ENCODE measurements at regions not wholly inside any gene's neighbourhood (a gene's known extent, or its start where the extent isn't known, plus 50 kb on each side); places are given as distances from the start of the nearest gene placed in this dataset.

DNA sequence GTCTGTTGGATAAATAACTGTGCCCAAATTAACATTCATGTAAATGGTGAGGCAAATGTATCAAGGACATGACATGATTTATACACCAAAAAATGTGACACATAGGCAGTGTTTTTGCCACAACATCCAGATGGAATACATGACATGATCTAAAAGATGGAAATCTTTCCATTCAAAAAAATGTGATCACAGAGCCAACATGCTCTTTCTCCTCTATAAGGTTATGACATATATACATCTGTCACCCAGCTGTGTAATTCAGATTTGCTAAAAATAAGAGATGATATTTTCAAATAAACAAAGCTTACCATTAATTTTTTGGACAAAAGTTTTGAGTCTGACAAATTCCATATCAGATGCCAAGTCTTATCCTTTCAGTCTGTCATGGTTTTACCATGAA lies 95.5 kb upstream of the COL3A1 start:
- H3K4me1 ChIP-seq (ENCODE audit: control insufficient read depth, insufficient read depth, low read length) = no peaks in the 10 kb centered on the region
- no peaks in the 10 kb centered on the region for H3K27me3 ChIP-seq (ENCODE audit: control insufficient read depth, insufficient read depth, low read length)
- H3K27ac ChIP-seq (ENCODE audit: low read length) = no peak overlapping the region
- H3K4me3 ChIP-seq (ENCODE audit: low read length) = no peak overlapping the region
- H3K9me3 ChIP-seq (ENCODE audit: control insufficient read depth, insufficient read depth, low read length) = no peaks in the 10 kb centered on the region; the same call in 1 of the 2 replicates
- DNase-seq (ENCODE audit: low read depth, low spot score) = no peak
- no peaks in the 10 kb centered on the region for H3K36me3 ChIP-seq (ENCODE audit: control insufficient read depth, insufficient read depth, low read length)

- no peaks in the 10 kb centered on the region; the same call in 1 of the 2 replicates for H3K9me3 ChIP-seq (ENCODE audit: control insufficient read depth, insufficient read depth, low read length)
- no peak overlapping the region for H3K4me3 ChIP-seq (ENCODE audit: low read length)
- H3K27ac ChIP-seq (ENCODE audit: low read length) = no peak overlapping the region
- no peaks in the 10 kb centered on the region for H3K4me1 ChIP-seq (ENCODE audit: control insufficient read depth, insufficient read depth, low read length)
- DNase-seq (ENCODE audit: low read depth, low spot score) = no peak
- no peaks in the 10 kb centered on the region for H3K36me3 ChIP-seq (ENCODE audit: control insufficient read depth, insufficient read depth, low read length)
- H3K27me3 ChIP-seq (ENCODE audit: control insufficient read depth, insufficient read depth, low read length) = no peaks in the 10 kb centered on the region
These were observed 93.4 kb upstream of the COL3A1 start for GRCh38 chr2:188880740-188881139.

- H3K4me1 ChIP-seq (ENCODE audit: control insufficient read depth, insufficient read depth, low read length) = no peaks in the 10 kb centered on the region
- H3K9me3 ChIP-seq (ENCODE audit: control insufficient read depth, insufficient read depth, low read length) = no peaks in the 10 kb centered on the region; the same call in 1 of the 2 replicates
- H3K27me3 ChIP-seq (ENCODE audit: control insufficient read depth, insufficient read depth, low read length) = no peaks in the 10 kb centered on the region
- WGBS (ENCODE audit: insufficient coverage, insufficient read length) = no CpG with 5 or more reads among the region's 1 CpG
- no peak for DNase-seq (ENCODE audit: low read depth, low spot score)
- no peak overlapping the region for H3K27ac ChIP-seq (ENCODE audit: low read length)
- no peak overlapping the region for H3K4me3 ChIP-seq (ENCODE audit: low read length)
- H3K36me3 ChIP-seq (ENCODE audit: control insufficient read depth, insufficient read depth, low read length) = no peaks in the 10 kb centered on the region
These were observed 92.7 kb upstream of the COL3A1 start for GRCh38 chr2:188881434-188881833.

- Histone ChIP-seq H3K27me3 (ENCODE audit: control insufficient read depth, insufficient read depth, low read length) (no peaks in the 10 kb centered on the region), H3K36me3 (ENCODE audit: control insufficient read depth, insufficient read depth, low read length) (no peaks in the 10 kb centered on the region), H3K4me1 (ENCODE audit: control insufficient read depth, insufficient read depth, low read length) (no peaks in the 10 kb centered on the region), H3K4me3 (ENCODE audit: low read length) (no peak overlapping the region), H3K27ac (ENCODE audit: low read length) (no peak overlapping the region), H3K9me3 (ENCODE audit: control insufficient read depth, insufficient read depth, low read length) (no peaks in the 10 kb centered on the region; the same call in 1 of the 2 replicates)
- no CpG with 5 or more reads among the region's 1 CpG for WGBS (ENCODE audit: insufficient coverage, insufficient read length)
- DNase-seq (ENCODE audit: low read depth, low spot score) = no peak
These were observed 90.1 kb upstream of the COL3A1 start for GRCh38 chr2:188884046-188884445.

- Histone ChIP-seq H3K36me3 (ENCODE audit: control insufficient read depth, insufficient read depth, low read length) (no peaks in the 10 kb centered on the region), H3K4me3 (ENCODE audit: low read length) (no peak overlapping the region), H3K4me1 (ENCODE audit: control insufficient read depth, insufficient read depth, low read length) (no peaks in the 10 kb centered on the region), H3K27ac (ENCODE audit: low read length) (no peak overlapping the region), H3K9me3 (ENCODE audit: control insufficient read depth, insufficient read depth, low read length) (no peaks in the 10 kb centered on the region; the same call in 1 of the 2 replicates), H3K27me3 (ENCODE audit: control insufficient read depth, insufficient read depth, low read length) (no peaks in the 10 kb centered on the region)
- WGBS (ENCODE audit: insufficient coverage, insufficient read length) = no CpG with 5 or more reads among the region's 3 CpGs
- DNase-seq (ENCODE audit: low read depth, low spot score) = no peak
These were observed 89.7 kb upstream of the COL3A1 start for GRCh38 chr2:188884517-188884916.

GRCh38 chr2:188889187-188889586 lies 85.0 kb upstream of the COL3A1 start:
- no peaks in the 10 kb centered on the region for H3K36me3 ChIP-seq (ENCODE audit: control insufficient read depth, insufficient read depth, low read length)
- no peak for DNase-seq (ENCODE audit: low read depth, low spot score)
- no peak overlapping the region for H3K4me3 ChIP-seq (ENCODE audit: low read length)
- H3K4me1 ChIP-seq (ENCODE audit: control insufficient read depth, insufficient read depth, low read length) = no peaks in the 10 kb centered on the region
- H3K27ac ChIP-seq (ENCODE audit: low read length) = no peak overlapping the region
- H3K9me3 ChIP-seq (ENCODE audit: control insufficient read depth, insufficient read depth, low read length) = no peaks in the 10 kb centered on the region
- no peaks in the 10 kb centered on the region for H3K27me3 ChIP-seq (ENCODE audit: control insufficient read depth, insufficient read depth, low read length)
- WGBS (ENCODE audit: insufficient coverage, insufficient read length) = no CpG with 5 or more reads among the region's 2 CpGs

- H3K36me3 ChIP-seq (ENCODE audit: control insufficient read depth, insufficient read depth, low read length) = no peaks in the 10 kb centered on the region
- no peak overlapping the region for H3K4me3 ChIP-seq (ENCODE audit: low read length)
- no peaks in the 10 kb centered on the region for H3K9me3 ChIP-seq (ENCODE audit: control insufficient read depth, insufficient read depth, low read length)
- H3K4me1 ChIP-seq (ENCODE audit: control insufficient read depth, insufficient read depth, low read length) = no peaks in the 10 kb centered on the region
- DNase-seq (ENCODE audit: low read depth, low spot score) = no peak
- H3K27me3 ChIP-seq (ENCODE audit: control insufficient read depth, insufficient read depth, low read length) = no peaks in the 10 kb centered on the region
- no CpG with 5 or more reads among the region's 13 CpGs for WGBS (ENCODE audit: insufficient coverage, insufficient read length)
- H3K27ac ChIP-seq (ENCODE audit: low read length) = no peak overlapping the region
These were observed 83.4 kb upstream of the COL3A1 start for GRCh38 chr2:188890755-188891154.

DNA sequence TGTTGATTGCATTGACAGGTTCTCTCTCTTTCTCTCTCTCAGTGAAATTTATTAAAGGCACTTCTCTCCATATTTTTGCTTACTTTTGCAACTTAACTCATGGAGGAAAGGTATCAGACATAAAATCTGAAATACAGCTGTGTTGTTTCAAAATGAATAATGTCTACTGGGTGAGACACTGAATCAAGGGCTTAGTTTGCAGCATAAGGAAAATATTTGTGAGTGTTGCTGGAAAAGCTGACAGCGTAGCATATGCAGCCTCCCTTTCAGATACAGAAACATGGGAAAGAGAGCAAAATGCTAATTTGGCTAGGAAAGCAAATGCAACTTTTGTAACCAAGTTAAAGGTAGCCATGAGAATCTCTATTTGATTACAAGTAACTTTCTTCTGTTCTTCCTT lies 81.5 kb upstream of the COL3A1 start:
- no peaks in the 10 kb centered on the region for H3K4me1 ChIP-seq (ENCODE audit: control insufficient read depth, insufficient read depth, low read length)
- no peak overlapping the region for H3K27ac ChIP-seq (ENCODE audit: low read length)
- no peaks in the 10 kb centered on the region for H3K27me3 ChIP-seq (ENCODE audit: control insufficient read depth, insufficient read depth, low read length)
- no peaks in the 10 kb centered on the region for H3K36me3 ChIP-seq (ENCODE audit: control insufficient read depth, insufficient read depth, low read length)
- WGBS (ENCODE audit: insufficient coverage, insufficient read length) = no CpG with 5 or more reads among the region's 1 CpG
- no peaks in the 10 kb centered on the region for H3K9me3 ChIP-seq (ENCODE audit: control insufficient read depth, insufficient read depth, low read length)
- H3K4me3 ChIP-seq (ENCODE audit: low read length) = no peak overlapping the region
- DNase-seq (ENCODE audit: low read depth, low spot score) = no peak

DNA sequence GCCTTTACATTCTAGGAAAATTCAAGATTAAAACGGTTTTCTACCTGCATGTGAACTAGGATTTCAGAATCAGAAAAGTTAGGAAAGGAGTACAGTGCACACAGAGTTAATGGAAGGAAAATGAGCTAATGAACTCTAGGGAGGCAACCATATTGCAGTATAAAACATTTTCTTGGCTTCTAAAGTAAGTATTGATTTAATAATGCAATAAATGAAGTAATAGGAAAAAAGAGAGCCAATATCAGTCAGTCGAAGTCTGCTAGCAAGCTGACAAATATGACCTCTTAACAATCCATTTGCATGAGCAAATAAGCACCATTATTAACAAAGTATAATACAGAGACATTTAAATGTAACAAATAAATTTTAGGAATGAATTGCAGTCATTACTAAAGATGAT lies 80.2 kb upstream of the COL3A1 start:
- no peak for DNase-seq (ENCODE audit: low read depth, low spot score)
- no peaks in the 10 kb centered on the region for H3K36me3 ChIP-seq (ENCODE audit: control insufficient read depth, insufficient read depth, low read length)
- no peaks in the 10 kb centered on the region for H3K27me3 ChIP-seq (ENCODE audit: control insufficient read depth, insufficient read depth, low read length)
- H3K4me1 ChIP-seq (ENCODE audit: control insufficient read depth, insufficient read depth, low read length) = no peaks in the 10 kb centered on the region
- WGBS (ENCODE audit: insufficient coverage, insufficient read length) = no CpG with 5 or more reads among the region's 2 CpGs
- no peak overlapping the region for H3K4me3 ChIP-seq (ENCODE audit: low read length)
- no peaks in the 10 kb centered on the region for H3K9me3 ChIP-seq (ENCODE audit: control insufficient read depth, insufficient read depth, low read length)
- no peak overlapping the region for H3K27ac ChIP-seq (ENCODE audit: low read length)

- Histone ChIP-seq H3K4me1 (ENCODE audit: control insufficient read depth, insufficient read depth, low read length) (no peaks in the 10 kb centered on the region), H3K36me3 (ENCODE audit: control insufficient read depth, insufficient read depth, low read length) (no peaks in the 10 kb centered on the region), H3K9me3 (ENCODE audit: control insufficient read depth, insufficient read depth, low read length) (no peaks in the 10 kb centered on the region), H3K27me3 (ENCODE audit: control insufficient read depth, insufficient read depth, low read length) (no peaks in the 10 kb centered on the region), H3K4me3 (ENCODE audit: low read length) (no peak overlapping the region), H3K27ac (ENCODE audit: low read length) (no peak overlapping the region)
- no peak for DNase-seq (ENCODE audit: low read depth, low spot score)
These were observed 79.2 kb upstream of the COL3A1 start for GRCh38 chr2:188894979-188895378.

GRCh38 chr2:188897096-188897495 lies 77.1 kb upstream of the COL3A1 start:
- H3K27ac ChIP-seq (ENCODE audit: low read length) = no peak overlapping the region
- H3K27me3 ChIP-seq (ENCODE audit: control insufficient read depth, insufficient read depth, low read length) = no peaks in the 10 kb centered on the region
- no peaks in the 10 kb centered on the region for H3K36me3 ChIP-seq (ENCODE audit: control insufficient read depth, insufficient read depth, low read length)
- H3K4me3 ChIP-seq (ENCODE audit: low read length) = no peak overlapping the region
- WGBS (ENCODE audit: insufficient coverage, insufficient read length) = no CpG with 5 or more reads among the region's 3 CpGs
- no peaks in the 10 kb centered on the region for H3K9me3 ChIP-seq (ENCODE audit: control insufficient read depth, insufficient read depth, low read length)
- H3K4me1 ChIP-seq (ENCODE audit: control insufficient read depth, insufficient read depth, low read length) = no peaks in the 10 kb centered on the region
- no peak for DNase-seq (ENCODE audit: low read depth, low spot score)

All from iPS DF 6.9 (cell line).